HG03196 (cell line): ENCODE measurements at regions not wholly inside any gene's neighbourhood (a gene's known extent, or its start where the extent isn't known, plus 50 kb on each side); places are given as distances from the start of the nearest gene placed in this dataset.

Experiments used
- ATAC-seq: cut with Tn5 transposase; IDR thresholded peaks from one replicate; pipeline ENCODE4 v1.9.1; 2021; ENCODE audit not compliant: unreplicated experiment

DNA sequence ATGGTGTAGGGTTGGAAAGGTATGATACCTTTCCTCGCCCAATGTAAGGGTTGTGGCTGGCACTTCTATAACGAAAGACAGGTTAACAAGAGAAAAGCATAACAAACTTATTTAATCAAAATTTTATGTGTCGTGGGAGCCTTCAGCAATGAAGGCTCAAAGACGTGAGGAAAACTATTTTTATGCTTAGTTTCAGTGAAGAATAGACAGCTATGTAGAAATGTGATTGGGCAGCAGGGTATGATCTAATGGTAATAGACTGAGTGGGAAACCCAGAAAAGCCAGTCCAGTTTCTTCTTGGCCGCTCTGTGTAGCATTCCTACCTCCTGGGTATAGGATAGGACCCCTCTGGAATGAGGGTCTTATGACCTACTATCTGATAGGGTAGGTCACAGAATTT lies 464.7 kb downstream of the ADGRL2 start:
- ATAC-seq: no peak

DNA sequence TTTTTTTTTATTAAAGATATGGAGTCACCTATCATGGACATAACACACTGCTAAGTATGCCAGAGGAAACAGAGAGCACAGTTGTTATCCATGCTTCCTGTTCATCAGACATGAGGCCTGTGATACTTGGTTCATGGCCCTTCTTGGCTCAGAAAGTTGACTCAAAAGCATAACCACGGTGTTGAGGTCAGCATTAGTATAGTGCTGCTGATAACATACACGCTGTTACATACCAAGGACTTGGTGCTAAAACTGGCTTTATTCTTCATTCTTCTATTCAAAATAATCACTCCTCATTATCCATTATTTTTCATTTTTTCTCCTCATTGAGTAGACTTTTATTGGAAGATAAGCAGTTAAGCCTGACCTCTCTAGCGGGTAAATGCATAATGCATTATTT lies 464.1 kb downstream of the ADGRL2 start:
- ATAC-seq: no peak

DNA sequence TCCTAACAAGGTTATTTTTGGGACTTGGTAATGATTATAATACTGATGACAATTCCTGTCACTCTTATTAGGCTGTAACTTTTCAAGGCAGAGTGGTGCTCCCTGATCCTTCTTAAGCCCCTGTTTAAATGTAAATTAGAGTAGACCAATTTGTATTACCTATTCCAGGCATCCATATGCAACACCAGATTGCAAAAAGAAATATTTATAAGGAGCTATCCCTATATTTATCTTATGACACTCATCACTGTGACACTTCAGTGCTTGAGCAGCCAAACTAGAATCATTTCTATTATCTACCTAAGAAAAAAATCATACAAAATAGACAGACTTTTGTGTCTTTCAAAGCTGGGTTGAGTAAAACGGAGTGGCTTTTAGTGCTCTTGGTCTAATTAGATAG lies 462.7 kb downstream of the ADGRL2 start:
- ATAC-seq: no peak

DNA sequence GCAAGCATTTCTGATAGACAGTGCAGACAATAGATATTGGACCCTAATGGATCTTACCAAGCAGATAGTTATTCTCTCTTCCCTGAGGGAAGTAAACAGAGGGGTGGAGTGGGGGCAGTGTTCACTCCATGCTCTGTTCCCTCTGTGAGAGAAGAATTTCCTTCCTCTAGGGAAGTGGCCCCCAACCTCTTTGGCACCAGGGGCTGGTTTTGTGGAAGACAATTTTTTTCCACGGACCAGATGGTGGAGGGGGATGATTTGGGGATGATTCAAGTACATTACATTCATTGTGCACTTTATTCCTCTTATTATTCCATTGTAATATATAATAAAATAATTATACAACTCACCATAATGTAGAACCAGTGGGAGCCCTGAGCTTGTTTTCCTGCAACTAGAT lies 459.9 kb downstream of the ADGRL2 start:
- ATAC-seq: no peak

DNA sequence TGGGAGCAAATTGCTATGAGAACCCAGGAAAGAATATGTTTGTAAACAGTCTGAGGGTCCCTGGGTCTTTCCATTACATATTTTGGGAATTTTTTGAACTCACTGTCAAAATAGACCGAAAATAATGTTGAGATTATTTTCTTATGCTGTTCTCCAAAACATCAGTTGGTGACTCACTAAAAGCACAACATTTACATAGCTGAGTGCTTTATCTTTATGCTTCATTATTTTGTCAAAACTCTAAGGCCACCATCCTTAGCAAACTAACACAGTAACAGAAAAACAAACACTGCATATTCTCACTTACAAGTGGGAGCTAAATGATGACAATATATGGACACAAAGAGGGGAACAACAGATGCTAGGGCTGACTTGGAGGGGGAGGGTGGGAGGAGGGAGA lies 459.3 kb downstream of the ADGRL2 start:
- ATAC-seq: no peak

DNA sequence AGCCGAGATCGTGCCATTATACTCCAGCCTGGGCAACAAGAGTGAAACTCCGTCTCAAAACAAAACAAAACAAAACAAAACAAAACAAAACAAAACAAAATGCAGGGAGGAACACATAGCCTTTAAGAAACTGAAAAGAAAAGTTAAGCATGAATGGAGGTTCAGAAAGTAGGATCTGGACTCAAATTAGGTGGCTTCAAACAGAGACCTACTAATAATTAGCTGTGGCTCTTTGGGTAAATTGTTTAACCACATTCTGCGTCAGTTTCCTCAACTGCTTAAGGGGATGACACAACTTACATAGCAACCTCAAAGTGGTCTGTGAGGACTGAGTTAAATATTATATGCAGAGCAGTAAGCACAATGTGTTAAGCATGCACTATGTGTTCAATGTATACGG lies 458.2 kb downstream of the ADGRL2 start:
- ATAC-seq: no peak

DNA sequence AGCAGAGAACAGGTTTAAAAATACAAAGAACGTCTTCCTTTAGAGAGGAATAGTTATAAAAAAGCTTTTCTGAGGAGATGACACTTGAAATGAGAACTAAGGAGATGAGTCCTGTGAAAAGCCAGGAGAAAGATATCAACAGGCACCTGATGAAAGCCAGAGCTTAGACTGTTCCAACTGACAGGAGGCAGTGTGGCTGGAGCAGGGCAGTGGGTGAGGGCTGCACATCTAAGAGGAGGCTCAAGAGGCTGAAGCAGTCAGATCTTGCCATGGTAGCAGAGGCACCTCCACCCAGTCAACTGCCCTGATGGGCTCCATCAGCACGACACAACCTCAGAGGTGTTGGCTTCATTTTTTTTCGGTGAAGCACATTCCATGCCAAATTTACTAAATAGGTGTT lies 445.3 kb downstream of the ADGRL2 start:
- ATAC-seq: no peak

DNA sequence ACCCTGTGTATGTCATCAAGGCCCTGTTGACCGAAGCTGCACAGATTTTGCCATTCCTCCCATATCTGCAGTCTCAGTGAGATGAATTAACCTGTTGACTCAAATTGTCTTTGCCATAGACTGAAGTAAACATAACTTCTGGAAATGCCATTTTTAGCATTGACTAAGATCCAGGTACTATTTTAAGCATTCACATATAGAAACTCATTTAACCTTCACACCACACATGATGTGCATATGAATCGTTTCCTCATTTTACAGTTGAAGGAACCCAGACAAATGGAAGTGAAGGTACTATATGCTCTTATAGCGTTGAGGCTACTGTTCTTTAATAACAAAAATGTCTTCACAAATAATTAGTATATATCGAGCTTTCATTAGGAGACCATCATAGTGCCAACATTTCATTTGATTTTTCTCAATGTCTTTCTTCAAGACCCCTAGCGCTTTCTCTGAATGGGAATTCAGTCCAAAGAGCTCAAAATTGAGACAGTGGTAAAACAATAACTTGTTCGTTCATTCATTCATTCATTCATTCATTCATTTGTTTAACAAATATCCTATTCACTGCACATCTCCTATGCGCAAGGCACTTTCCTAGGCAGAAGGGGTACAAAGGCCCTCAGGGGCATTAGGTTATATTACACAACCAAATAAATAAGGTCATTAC lies 444.7 kb downstream of the ADGRL2 start:
- no peak for ATAC-seq

DNA sequence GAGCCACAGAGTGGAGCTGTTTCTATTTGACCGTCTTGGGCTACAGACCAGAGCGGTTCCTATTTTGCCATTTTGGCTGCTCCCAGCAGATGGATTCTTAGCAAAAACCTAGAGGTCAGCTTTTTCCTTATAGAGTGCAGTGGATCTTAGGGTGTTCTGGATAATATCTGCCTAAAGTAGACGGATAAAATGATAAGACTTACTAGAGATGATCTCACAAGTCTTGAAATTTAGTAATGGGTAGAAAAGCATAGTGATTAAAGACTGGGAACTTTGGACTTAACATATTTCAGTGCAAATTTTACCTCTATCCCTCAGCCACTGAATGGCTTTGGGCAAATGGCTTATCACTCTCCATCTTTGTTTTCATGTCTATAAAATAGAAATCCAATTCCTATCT lies 439.8 kb downstream of the ADGRL2 start:
- no peak for ATAC-seq

DNA sequence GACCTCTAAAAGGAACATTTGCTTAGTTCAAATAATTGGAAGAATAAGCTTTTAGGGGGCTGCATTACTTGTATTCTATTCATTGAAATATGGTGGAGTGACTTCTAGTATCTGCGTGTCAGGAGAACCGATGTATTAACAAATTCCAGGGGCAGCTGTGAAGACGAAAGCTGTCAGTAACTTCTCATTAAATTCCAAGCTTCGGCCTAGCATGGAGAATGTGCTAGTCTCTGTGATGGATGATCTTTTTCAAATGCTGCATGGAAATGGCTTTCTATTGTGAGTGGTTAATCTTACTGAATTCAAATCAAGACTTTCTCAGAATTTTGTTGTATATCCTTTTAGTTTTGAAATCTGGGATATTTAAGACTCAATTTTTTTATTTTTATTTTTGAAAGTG lies 429.9 kb downstream of the ADGRL2 start:
- no peak for ATAC-seq

DNA sequence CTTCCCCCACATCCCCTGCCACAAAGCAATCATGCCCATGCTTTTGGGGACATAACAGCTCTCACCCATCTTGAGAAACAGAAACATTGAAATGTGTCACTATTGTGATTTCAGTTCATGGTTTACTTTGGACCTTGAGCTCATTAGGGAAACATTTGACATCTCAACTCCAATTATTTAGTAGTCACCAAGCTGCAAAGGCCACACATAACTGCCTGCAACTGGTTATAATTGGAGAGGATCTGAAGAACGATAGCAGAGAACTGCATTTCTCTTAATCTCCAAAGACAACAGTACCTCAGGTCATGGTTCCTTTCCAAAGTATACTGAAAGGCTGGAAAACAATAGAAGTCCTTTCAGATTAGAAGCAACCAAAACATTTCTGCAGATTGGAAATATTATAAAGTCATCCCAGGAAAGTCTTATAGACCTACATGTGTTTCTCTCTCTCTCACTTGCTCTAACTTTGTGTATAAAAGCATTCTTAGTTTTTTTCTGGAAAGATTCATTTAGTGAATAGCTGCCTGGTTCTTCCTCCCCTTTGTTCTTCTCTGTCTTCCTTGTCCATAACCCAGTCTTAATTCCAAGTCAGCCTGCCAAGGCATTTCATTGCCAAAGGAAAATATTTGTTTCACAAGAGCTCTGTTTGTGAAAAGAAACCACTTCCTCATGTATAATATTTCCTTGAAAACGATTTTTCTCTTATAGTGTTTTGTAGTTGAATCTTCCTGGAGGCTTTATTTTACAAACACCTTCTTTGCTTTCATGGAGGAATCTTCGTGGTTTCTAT lies 426.8 kb downstream of the ADGRL2 start:
- ATAC-seq: no peak

DNA sequence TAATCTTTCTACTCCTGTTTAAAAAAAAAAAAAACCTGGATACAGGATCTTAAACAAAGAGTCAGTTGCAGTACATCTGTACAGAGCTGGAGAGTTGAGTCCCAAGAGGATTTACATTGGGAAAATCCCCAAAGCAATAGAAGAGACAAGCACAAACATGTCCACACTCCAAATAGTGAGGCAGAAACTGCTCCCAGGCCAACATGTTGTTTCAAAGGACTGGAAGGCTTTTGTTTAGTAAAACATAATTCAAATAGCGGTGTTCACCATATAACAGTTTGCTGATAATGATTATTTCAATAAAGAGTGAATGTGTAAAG lies 425.4 kb downstream of the ADGRL2 start:
- ATAC-seq: no peak

DNA sequence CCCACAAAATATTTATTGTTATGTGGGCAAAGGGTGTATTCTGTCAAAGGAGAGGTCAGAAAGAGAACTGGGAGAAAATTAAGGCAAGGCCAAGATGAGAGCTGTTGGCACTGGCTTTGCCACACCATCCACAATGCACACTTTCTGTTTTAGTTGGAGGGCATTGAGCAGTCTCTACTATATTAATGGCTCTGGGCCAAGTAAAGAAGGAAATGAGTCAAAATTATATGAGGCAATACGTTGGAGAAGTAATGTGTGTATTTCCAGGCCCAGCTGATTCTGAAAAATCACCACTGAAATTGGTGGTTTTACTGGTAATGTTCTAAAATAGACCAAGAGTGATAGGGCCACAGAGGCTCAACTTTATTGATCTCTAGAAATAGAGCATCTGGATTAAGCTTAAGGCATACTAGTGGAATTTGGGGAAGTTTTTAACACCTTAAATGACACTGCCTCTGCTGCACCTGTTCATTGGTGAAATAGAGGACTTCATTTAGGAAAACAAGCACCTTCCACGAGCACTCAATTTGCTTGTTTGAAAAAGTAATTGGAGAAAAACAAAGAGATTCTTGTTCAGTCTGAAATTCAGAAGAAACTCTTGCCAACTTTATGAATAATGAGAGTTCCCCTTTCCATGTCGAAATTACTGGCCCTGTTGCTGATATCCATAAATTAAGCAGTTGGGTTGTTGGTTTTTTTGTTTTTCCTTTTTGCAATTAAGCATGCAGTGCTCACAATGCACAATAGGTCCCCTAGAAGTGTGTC lies 424.9 kb downstream of the ADGRL2 start:
- ATAC-seq: peak; percentile 67

DNA sequence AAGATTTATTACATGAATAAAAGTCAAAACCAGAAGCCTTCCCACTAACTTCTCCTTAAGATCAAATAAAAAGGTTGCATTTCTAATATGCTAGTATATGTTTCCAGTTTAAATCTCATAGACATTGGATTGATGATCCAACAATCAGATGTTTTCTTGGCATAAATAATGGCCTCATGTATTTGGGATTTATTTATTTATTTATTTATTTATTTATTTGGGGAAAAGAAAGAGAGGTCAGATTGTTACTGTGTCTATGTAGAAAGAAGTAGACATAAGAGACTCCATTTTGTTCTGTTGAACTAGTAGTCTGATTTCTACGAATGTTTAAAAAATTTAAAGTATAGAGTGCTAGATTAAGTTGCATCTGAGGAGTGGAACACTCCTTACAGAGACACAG lies 422.4 kb downstream of the ADGRL2 start:
- ATAC-seq: no peak

DNA sequence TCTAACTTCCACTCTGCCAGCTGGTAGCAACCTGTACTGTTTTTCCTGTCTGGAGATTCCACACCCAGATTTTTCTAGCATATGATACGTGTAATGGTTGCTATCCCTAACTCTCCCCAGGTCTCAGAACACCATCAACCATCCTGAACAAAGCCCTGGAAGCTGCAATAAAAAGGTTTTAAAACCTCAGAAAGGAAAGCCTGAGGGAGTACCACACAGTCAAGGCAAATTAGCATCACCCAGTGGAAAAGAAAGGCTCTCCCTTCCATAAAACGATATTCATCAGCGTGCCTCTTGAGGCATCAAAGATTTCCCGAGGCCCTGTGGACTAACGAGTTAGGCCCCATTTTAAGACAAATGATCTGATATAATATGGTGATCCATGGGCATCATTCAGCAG lies 421.0 kb downstream of the ADGRL2 start:
- no peak for ATAC-seq

DNA sequence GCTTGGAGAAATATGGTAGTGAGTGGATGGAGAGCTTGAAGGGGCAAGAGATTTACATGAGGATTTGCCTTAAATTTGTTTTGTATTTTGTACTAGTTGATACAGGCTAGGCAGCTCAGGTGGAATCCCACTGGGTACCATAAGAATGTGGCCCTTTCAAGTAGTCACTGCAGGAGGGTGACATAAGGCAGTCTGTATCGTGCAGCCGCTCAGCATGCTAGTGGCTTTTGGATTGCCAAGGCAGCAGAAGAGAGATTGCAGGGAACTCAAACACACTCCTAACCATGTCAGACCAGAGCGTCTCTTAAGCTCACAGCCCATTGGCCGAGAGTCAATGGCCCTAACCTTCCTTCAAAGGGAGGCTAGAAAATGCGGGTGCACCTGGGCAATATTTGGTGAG lies 420.0 kb downstream of the ADGRL2 start:
- no peak for ATAC-seq

DNA sequence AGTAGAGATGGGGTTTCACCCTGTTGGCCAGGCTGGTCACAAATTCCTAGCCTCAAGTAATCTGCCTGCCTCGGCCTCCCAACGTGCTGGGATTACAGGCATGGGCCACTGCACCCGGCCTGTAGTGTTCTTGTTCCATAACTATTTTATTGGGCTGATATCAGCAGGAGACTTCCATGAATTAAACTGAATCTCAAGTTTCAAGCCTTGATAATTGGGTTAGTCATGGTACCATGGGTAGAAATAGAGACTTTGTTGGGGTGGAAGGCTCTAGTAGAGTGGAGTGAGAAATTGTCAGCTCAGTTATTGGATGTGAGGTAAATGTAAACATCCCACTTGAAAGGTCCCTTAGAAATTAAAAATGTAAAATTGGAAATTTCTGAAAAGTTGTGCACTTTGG lies 419.1 kb downstream of the ADGRL2 start:
- ATAC-seq: no peak

DNA sequence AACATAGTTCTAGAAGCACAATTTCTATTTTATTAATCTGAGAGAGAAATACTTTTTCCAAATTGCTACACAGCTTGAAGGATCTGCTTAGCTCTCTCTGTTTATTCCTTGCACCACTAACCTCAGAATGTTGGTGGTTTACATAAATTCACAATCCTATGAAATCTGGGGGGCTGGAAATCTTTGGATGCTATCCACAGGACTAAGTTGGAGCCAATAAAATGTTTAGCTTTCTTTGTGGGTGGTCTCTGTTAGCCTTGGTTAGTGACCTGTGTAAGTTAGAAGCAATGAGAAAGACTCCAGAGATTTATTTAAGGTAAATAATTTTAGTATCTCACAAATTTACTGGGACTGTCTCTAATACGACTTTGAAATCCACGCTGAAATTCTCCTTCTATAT lies 418.1 kb downstream of the ADGRL2 start:
- ATAC-seq: no peak

DNA sequence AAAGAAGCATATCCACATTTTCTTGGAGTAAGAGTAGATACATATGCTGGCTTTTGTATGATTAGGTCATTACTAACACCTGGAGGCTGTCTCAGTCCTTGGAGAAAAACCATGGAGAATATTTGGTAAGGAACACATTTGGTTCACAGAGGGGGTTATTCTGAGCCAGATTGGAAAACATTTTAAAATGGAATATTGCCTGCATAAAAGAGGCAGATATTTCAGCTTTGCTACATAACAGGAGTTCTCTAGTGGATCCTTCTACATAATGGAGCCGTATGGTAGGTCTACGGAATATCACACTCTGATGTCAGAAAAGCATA lies 415.1 kb downstream of the ADGRL2 start:
- ATAC-seq: no peak

DNA sequence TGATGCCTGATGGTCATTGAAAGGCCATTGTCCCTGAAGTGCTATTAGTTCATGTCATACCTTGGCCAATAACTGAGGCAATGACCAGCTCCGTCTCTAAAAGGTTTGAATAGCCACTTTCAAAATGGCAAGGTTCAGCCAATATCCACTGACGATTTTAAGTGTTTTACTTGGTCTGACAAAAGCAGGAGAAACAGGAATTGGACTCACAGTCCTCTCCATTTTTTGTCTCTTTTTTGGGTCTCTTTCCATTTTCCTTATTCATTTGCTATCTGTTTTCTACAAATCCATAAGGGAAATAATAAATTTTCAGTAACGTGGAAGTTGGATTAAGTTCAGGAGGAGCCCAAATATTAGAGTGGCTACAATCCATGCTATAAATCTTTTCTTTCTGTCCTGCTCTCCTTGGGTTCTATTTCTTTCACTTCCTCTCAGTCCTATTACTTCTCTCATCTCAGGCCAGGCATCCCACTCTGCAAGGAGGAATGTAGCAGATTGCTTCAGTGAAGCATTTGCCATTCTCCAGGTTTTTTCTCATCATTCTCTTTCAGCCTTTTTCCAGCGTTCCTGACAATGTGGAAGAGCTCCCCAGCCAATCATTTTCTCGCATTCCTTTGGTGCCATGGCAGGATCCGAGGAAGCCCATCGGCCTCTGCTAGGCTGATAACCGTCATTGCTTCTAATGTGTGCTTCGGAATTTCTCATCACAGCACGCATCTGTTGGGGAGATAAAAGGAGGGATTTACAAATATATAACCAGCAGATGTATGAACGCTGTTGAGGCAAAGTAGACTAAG lies 414.5 kb downstream of the ADGRL2 start:
- no peak for ATAC-seq

DNA sequence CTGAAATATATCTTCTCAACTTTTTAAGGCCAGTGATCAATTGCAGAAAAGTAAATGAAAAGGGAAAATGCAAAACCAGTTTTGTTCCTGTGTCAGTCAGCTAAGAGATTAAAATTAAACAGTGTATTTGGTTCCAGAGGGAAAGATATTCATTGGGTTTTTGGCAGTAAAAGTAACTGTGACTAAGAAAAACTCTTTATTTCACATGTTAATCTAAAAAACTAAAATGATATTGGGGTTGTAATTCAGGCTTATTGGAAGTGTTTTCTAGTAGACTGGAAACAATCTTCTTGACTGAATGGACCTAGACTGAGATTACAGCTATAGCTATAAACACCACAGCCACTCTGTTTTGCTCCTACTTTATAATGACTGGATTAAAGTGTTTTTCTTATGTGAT lies 413.9 kb downstream of the ADGRL2 start:
- ATAC-seq: no peak

DNA sequence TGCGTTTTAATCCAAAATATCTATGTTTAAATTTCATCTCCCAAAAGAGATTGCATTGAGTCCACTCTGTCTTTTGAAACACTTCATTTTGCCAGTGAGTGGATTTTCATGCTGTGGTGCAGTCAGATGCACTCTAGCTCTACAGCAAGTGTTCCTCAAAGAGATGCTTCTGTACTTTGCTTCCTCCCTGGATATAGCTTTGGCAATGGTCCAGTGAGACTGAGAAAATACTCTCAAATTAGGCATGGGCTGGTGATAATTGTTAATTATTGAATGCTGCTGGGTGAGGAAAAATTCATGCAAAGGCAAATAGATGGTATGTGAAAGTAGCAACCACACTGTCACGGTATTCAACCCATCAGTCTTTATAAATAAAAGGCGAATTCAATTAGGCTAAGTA lies 396.9 kb downstream of the ADGRL2 start:
- no peak for ATAC-seq
